ENCODE measurements at regions not wholly inside any gene's neighbourhood (a gene's known extent, or its start where the extent isn't known, plus 50 kb on each side); places are given as distances from the start of the nearest gene placed in this dataset.

DNA sequence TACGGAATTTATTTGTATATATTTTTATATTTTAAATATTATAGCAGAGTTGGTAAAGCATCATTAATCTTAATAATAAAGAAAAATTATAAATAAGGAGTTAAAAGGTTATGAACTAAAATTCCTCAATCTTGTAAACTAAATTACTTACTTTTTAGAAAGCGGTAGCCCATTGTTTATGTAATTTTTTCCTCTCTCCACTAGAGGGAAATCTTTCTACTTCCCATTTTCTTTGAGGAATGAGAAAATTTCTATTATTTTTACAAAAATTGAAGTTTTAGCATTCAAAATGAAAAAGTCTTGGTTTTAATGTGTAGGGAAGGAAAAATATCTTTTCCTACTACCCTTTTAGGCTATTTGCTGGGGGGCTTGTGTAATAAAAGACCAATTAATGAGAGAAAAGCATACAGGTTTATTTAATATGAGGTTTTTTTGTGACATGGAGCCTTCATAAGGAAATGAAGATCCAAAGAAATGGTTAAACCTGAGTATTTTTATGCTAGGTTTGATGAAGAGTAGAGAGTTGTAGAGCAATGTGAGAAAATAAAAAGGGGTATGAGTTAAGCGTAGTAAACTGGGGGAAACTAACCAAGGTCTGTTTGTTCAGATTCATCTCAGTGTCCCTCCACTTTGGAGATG is 68.7 kb upstream of the ADAD1 start:
- TF ChIP-seq SP1 (IDR thresholded peaks at IDR 0.05) (no peak), ELF4 (IDR thresholded peaks at IDR 0.05) (no peak), FOXA1 (IDR thresholded peaks at IDR 0.05) (no peak)
